HG02763 (cell line): ENCODE measurements at regions not wholly inside any gene's neighbourhood (a gene's known extent, or its start where the extent isn't known, plus 50 kb on each side); places are given as distances from the start of the nearest gene placed in this dataset.
"Not testable (repeated sequence)": the region's sequence is repeated elsewhere in the genome, so short reads cannot be mapped to it uniquely, and the experiment has no call there.

Source experiments
- ATAC-seq: cut with Tn5 transposase; IDR thresholded peaks from one replicate; pipeline ENCODE4 v1.9.1; 2021; ENCODE audit warnings: mild to moderate bottlenecking, moderate library complexity; ENCODE audit not compliant: unreplicated experiment

DNA sequence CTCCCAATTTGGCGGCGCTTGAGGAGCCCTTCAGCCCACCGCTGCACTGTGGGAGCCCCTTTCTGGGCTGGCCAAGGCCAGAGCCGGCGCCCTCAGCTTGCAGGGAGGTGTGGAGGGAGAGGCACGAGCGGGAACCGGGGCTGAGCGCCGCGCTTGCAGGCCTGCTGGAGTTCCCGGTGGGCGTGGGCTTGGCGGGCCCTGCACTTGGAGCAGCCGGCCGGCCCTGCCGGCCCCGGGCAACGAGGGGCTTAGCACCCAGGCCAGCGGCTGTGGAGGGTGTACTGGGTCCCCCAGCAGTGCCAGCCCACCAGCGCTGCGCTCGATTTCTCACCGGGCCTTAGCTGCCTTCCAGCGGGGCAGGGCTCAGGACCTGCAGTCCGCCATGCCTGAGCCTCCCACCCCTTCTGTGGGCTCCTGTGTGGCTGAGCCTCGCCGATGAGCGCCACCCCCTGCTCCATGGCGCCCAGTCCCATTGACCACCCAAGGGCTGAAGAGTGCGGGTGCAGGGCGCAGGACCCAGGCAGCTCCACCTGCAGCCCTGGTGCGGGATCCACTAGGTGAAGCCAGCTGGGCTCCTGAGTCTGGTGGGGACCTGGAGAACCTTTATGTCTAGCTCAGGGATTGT, 815.4 kb upstream of the B3GALT2 start:
- not testable (repeated sequence) for ATAC-seq

GRCh38 chr1:193988885-193989284, 802.5 kb upstream of the B3GALT2 start:
- ATAC-seq, result no peak

- ATAC-seq, result no peak
Observed at GRCh38 chr1:193979219-193979618, 792.8 kb upstream of the B3GALT2 start.

- no peak for ATAC-seq
Observed at GRCh38 chr1:193974286-193974798, 787.9 kb upstream of the B3GALT2 start.

DNA sequence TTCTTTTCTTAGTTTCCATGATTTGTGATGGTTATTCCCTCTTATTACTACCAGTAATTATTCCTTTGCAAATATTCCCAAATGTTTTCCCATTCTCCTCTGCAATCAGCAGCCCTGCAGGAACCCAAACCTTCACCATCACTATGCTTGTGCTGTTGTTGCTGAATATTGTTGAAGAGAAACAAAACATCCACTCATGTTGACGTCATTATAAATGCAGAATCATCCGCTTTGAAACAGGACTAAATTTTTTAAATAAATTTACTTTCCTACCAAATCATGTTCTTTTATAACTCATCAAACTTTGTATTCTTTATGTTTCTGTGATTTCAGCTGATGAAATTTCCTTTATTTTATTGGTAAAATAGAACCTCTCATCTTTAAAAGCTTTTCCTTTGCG, 787.0 kb upstream of the B3GALT2 start:
- no peak for ATAC-seq

DNA sequence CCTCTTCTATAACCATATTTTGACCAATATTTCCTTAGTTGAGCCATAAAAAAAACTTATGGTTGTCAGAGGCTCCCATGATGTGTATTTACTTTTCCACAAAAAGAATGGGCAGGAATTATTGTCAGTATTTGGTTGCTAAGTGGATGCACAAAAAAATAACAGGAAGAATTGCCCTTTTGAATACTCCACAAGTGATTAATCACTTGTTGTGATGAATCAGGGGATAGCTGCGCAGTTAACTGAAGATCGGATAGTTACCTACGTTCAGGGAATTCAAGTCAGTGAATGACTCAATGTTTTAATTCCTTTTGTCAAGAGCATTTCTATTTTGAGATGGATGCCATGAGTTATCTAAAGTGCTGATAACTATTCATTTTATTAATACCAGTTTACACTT, 785.2 kb upstream of the B3GALT2 start:
- no peak for ATAC-seq

- no peak for ATAC-seq
Observed at GRCh38 chr1:193960499-193960898, 774.1 kb upstream of the B3GALT2 start.

DNA sequence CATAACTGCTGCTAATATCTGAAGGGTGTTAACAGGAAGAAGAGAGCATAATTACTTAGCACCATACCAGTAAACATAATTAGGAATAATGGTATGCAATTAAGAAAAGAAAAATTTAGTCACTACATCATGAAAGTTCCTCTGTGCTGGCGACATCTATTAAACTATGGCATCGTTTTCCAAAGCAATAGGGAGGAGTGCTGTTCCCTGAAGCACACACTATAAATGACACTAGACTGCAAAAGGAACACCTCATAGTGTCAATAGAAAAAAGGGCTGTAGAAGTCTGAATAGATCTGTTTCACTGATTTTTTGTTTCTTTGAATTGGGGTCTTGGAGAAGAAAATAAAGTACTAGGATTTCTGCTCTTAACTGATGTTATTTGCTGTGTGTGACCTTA, 773.6 kb upstream of the B3GALT2 start:
- ATAC-seq, result no peak

DNA sequence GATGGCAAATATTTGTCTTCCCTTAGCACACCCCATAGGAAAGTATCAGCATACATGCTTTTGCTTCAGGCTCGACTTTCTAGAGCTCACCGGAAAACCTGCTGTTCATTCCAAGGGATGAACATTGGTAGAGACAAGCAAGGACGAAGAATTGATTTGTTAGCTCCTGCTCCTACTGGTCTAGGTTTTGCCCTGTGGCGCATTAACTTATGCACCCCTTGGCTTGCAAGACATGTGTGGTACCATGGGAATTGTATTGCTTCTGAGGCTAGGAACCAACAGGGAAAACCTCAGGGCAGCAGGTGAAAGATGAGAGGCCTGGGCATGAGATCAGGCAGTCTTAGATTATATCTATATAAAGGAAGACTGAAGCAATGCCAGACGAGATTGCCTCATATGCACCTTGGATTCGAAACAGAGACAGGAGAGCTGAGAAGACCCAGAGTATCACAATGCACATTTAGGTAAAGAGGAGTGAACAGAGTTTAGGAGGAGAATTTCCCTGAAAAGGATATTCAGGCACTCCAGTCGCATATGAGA, 771.2 kb upstream of the B3GALT2 start:
- ATAC-seq, result no peak

GRCh38 chr1:193952778-193953374, 766.5 kb upstream of the B3GALT2 start:
- ATAC-seq, result no peak

- no peak for ATAC-seq
Observed at GRCh38 chr1:193951984-193952383, 765.6 kb upstream of the B3GALT2 start.

GRCh38 chr1:193944454-193944853, 758.0 kb upstream of the B3GALT2 start:
- ATAC-seq, result no peak

DNA sequence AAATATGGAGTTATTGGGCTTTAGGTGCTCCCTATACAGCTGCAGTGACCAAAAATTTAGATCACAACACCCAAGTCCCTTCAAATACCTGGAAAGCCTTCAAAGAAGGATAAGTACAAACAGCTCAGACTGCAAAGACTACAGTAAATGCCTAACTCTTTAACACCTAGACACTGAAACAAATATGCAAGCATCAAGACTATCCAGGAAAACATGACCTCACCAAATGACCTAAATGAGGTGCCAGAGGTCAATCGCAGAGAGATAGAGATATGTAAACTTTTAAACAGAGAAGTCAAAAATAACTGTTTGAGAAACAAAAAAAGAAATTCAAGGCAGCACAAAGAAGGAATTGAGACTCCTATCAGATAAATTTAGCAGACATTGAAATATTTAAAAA, 753.8 kb upstream of the B3GALT2 start:
- no peak for ATAC-seq

- ATAC-seq, result no peak
Observed at GRCh38 chr1:193939585-193939984, 753.2 kb upstream of the B3GALT2 start.

- ATAC-seq, result no peak
Observed at GRCh38 chr1:193937308-193937707, 750.9 kb upstream of the B3GALT2 start.

DNA sequence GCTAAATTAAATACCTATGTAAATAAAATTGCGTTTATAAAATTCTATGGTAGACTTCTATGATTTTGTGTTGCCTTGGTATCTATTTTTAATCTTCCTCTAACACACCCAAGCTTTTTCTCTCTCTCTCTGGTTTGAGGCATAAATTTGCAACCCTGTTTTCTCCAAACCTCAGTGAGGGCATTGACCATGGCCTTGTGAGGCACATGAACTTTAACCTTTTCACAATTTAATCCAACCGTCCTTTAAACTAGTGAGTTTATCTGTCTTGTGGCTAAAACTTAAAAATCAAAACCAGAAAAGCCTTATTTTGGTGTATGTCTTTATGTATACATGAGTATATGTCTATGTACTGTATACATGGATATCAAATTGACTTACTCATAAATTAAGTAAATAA, 746.6 kb upstream of the B3GALT2 start:
- ATAC-seq, result no peak

GRCh38 chr1:193931356-193931755, 744.9 kb upstream of the B3GALT2 start:
- ATAC-seq, result no peak

DNA sequence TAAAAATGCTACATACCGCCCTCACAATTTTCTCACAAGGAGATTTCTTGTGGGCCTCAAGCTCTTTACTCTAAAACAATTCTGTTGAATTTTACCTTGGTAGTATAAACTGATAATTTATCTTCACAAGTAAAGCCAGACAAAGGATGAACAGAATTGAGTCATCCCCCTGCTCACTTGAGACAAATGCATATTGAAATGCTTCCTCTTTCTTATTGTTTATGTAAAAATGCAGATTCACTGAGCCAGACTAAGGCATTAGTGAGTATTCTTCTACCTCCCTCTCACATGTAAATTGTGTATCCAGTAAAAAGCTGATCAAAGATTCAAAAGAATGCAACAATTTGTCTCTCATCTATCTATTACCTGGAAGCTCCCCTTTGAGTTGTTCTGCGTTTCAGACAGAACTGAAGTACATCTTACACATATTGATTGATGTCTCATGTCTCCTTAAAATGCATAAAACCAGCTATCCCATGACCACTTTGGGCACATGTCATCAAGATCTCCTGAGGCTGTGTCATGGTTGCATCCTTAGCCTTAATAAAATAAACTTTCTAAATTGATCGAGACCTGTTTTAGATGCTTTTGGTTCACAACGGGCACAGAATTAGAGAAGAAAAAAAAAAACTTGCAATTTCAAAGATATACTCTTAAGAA, 743.1 kb upstream of the B3GALT2 start:
- ATAC-seq, result no peak

- no peak for ATAC-seq
Observed at GRCh38 chr1:193927550-193927949, 741.1 kb upstream of the B3GALT2 start.

- ATAC-seq, result no peak
Observed at GRCh38 chr1:193926956-193927355, 740.5 kb upstream of the B3GALT2 start.

DNA sequence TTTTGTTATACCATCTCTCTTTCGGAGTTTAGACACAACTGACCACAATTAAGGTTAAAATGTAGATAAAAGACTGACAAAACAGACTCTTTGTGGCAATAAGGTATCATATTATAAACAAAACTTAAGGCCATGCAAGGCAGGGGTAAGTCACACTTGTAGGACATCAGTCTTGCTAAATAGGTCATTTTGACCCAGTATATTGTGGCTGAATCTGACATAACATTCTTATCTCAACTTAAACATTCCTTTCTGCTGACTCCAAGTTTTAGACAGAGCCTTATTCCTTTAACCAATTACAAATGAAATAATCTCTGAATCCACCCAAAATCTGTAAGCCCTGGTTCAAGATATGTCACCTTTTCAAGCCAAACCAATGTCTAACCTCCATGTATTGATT, 733.4 kb upstream of the B3GALT2 start:
- no peak for ATAC-seq

- ATAC-seq, result no peak
Observed at GRCh38 chr1:193916452-193916851, 730.0 kb upstream of the B3GALT2 start.
